ENCODE measurements at regions not wholly inside any gene's neighbourhood (a gene's known extent, or its start where the extent isn't known, plus 50 kb on each side); places are given as distances from the start of the nearest gene placed in this dataset.

DNA sequence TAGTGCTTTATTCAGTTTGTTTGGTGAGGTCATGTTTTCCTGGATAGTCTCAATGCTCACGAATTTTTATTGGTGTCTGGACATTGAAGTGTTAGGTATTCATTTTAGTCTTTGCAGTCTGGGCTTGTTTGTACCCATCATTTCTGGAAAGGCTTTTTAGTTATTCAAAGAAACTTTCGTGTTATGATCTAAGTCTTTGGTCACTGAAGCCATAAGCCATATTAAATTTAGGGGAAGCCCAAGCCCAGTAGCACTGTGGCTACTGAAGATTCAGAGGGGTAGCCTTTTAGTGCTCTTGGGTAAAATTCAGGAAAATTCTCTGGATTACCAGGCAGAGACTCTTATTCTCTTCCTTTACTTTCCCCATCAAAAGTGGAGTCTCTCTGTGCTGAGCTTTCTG, 56.2 kb upstream of the PEX5L start:
- TF ChIP-seq, protein P1, sequence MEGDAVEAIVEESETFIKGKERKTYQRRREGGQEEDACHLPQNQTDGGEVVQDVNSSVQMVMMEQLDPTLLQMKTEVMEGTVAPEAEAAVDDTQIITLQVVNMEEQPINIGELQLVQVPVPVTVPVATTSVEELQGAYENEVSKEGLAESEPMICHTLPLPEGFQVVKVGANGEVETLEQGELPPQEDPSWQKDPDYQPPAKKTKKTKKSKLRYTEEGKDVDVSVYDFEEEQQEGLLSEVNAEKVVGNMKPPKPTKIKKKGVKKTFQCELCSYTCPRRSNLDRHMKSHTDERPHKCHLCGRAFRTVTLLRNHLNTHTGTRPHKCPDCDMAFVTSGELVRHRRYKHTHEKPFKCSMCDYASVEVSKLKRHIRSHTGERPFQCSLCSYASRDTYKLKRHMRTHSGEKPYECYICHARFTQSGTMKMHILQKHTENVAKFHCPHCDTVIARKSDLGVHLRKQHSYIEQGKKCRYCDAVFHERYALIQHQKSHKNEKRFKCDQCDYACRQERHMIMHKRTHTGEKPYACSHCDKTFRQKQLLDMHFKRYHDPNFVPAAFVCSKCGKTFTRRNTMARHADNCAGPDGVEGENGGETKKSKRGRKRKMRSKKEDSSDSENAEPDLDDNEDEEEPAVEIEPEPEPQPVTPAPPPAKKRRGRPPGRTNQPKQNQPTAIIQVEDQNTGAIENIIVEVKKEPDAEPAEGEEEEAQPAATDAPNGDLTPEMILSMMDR (IDR thresholded peaks at IDR 0.05 in 8 of 11, conservative IDR thresholded peaks at IDR 0.05 in 3 of 11), result no peak
- TF ChIP-seq POLR2A (IDR thresholded peaks at IDR 0.05), result no peak
